ENCODE measurements at regions not wholly inside any gene's neighbourhood (a gene's known extent, or its start where the extent isn't known, plus 50 kb on each side); places are given as distances from the start of the nearest gene placed in this dataset.
"Not testable (repeated sequence)": the region's sequence is repeated elsewhere in the genome, so short reads cannot be mapped to it uniquely, and the experiment has no call there.

GRCh38 chr7:4345004-4345403 is 337.1 kb upstream of the FOXK1 start:
- DNase-seq (no peak), ATAC-seq (no peak)
- no peaks in the 10 kb centered on the region for H3K36me3 ChIP-seq
- H3K27me3 ChIP-seq (ENCODE audit: low read depth) = no peaks in the 10 kb centered on the region
- H3K27ac ChIP-seq = no peak overlapping the region
- H3K4me3 ChIP-seq = no peak overlapping the region
- no peaks in the 10 kb centered on the region for H3K9me3 ChIP-seq
- TF ChIP-seq CTCF (IDR thresholded peaks at IDR 0.05) = no peak
- intact Hi-C loops (cut with DNase I) = no loop called here
- no peaks in the 10 kb centered on the region for H3K4me1 ChIP-seq

- no peak overlapping the region for H3K4me3 ChIP-seq
- H3K4me1 ChIP-seq = no peaks in the 10 kb centered on the region
- no peak for DNase-seq
- H3K27me3 ChIP-seq (ENCODE audit: low read depth) = no peaks in the 10 kb centered on the region
- intact Hi-C loops (cut with DNase I) = no loop called here
- no peak for ATAC-seq
- no peaks in the 10 kb centered on the region for H3K36me3 ChIP-seq
- no peak overlapping the region for H3K27ac ChIP-seq
- no peak for TF ChIP-seq CTCF (IDR thresholded peaks at IDR 0.05)
- no peaks in the 10 kb centered on the region for H3K9me3 ChIP-seq
These were observed 330.0 kb upstream of the FOXK1 start for GRCh38 chr7:4352069-4352468.

- H3K9me3 ChIP-seq = no peaks in the 10 kb centered on the region
- no peak for ATAC-seq
- TF ChIP-seq CTCF (IDR thresholded peaks at IDR 0.05) = no peak
- DNase-seq = no peak
- H3K27me3 ChIP-seq (ENCODE audit: low read depth) = no peaks in the 10 kb centered on the region
- no peak overlapping the region for H3K27ac ChIP-seq
- H3K4me3 ChIP-seq = no peak overlapping the region
- intact Hi-C loops (cut with DNase I) = no loop called here
- H3K36me3 ChIP-seq = no peaks in the 10 kb centered on the region
- H3K4me1 ChIP-seq = no peaks in the 10 kb centered on the region
These were observed 320.3 kb upstream of the FOXK1 start for GRCh38 chr7:4361774-4362173.

- ATAC-seq (no peak), DNase-seq (no peak)
- Histone ChIP-seq H3K27ac (no peak overlapping the region), H3K9me3 (no peaks in the 10 kb centered on the region), H3K4me1 (no peaks in the 10 kb centered on the region), H3K36me3 (no peaks in the 10 kb centered on the region), H3K4me3 (no peak overlapping the region), H3K27me3 (ENCODE audit: low read depth) (no peaks in the 10 kb centered on the region)
- intact Hi-C loops (cut with DNase I) = no loop called here
- TF ChIP-seq CTCF (IDR thresholded peaks at IDR 0.05) = no peak
These were observed 298.5 kb upstream of the FOXK1 start for GRCh38 chr7:4383584-4383983.

GRCh38 chr7:4386190-4386589 is 295.9 kb upstream of the FOXK1 start:
- TF ChIP-seq CTCF (IDR thresholded peaks at IDR 0.05) = no peak
- Histone ChIP-seq H3K4me3 (no peak overlapping the region), H3K27me3 (ENCODE audit: low read depth) (no peaks in the 10 kb centered on the region), H3K9me3 (no peaks in the 10 kb centered on the region), H3K27ac (no peak overlapping the region), H3K36me3 (no peaks in the 10 kb centered on the region), H3K4me1 (no peaks in the 10 kb centered on the region)
- intact Hi-C loops (cut with DNase I) = no loop called here
- ATAC-seq (no peak), DNase-seq (no peak)

- H3K27me3 ChIP-seq (ENCODE audit: low read depth); H3K27ac ChIP-seq; intact Hi-C loops (cut with DNase I); ATAC-seq; DNase-seq; H3K4me1 ChIP-seq; H3K36me3 ChIP-seq; H3K9me3 ChIP-seq; H3K4me3 ChIP-seq: not testable (repeated sequence)
These were observed 291.0 kb upstream of the FOXK1 start for GRCh38 chr7:4391103-4391502.
